OCI-LY3 (cell line): ENCODE measurements at regions not wholly inside any gene's neighbourhood (a gene's known extent, or its start where the extent isn't known, plus 50 kb on each side); places are given as distances from the start of the nearest gene placed in this dataset.

Source experiments
- H2AFZ ChIP-seq: fragments of 200-600, 300-600 bp; shearing (Covaris generic); 2 replicates; pipeline ENCODE4 v1.6.0; 2014; ENCODE audit warnings: antibody characterized with exemption, low read depth, low read length
- H3K27ac ChIP-seq: fragments of 200-600, 300-600 bp; sonication (generic); 2 replicates; pipeline ENCODE4 v1.5.1; 2014; ENCODE audit warnings: mild to moderate bottlenecking, low read length, moderate library complexity, mixed read lengths
- H3K27me3 ChIP-seq: fragments of 200-600, 300-600 bp; sonication (generic); 2 replicates; pipeline ENCODE4 v1.6.1; 2014; ENCODE audit warnings: low read depth, low read length, mixed read lengths
- H3K36me3 ChIP-seq: fragments of 200-600, 300-600 bp; sonication (generic); replicated peaks from 2 replicates; pipeline ENCODE3; 2014; ENCODE audit warnings: low read depth, low read length, mixed read lengths
- H3K4me1 ChIP-seq: fragments of 300-600, 200-600 bp; sonication (generic); 2 replicates; pipeline ENCODE4 v1.6.1; 2014; ENCODE audit warnings: low read length, mixed read lengths
- H3K4me2 ChIP-seq: fragments of 200-600, 300-600 bp; sonication (generic); 2 replicates; pipeline ENCODE4 v1.6.1; 2014; ENCODE audit warnings: low read length, mixed read lengths
- H3K4me3 ChIP-seq: fragments of 300-600, 200-600 bp; sonication (generic); 2 replicates; pipeline ENCODE4 v1.5.1; 2014; ENCODE audit warnings: antibody characterized with exemption, mild to moderate bottlenecking, low read length, moderate library complexity
- H3K79me2 ChIP-seq: fragments of 300-600, 200-600 bp; shearing (Covaris generic); 2 replicates; pipeline ENCODE4 v1.6.1; 2014; ENCODE audit warnings: mild to moderate bottlenecking, low read length, mixed read lengths
- H3K9ac ChIP-seq: fragments of 300-600, 200-600 bp; shearing (Covaris generic); 2 replicates; pipeline ENCODE4 v1.6.0; 2014; ENCODE audit warnings: mild to moderate bottlenecking, low read length, moderate library complexity
- H3K9me3 ChIP-seq: fragments of 200-600, 300-600 bp; shearing (Covaris generic); 2 replicates; pipeline ENCODE4 v1.6.1; 2014; ENCODE audit warnings: low read length, mixed read lengths; ENCODE audit not compliant: insufficient read depth
- H4K20me1 ChIP-seq: fragments of 200-600, 300-600 bp; sonication (generic); 2 replicates; pipeline ENCODE4 v1.6.1; 2016; ENCODE audit warnings: low read length, mixed read lengths; ENCODE audit not compliant: insufficient read depth
- CTCF ChIP-seq: fragments of 200-600, 300-600 bp; sonication (generic); IDR thresholded peaks from 2 replicates; pipeline ENCODE4 v1.5.1; 2014; ENCODE audit warnings: antibody characterized with exemption, low read length, low read depth
- EZH2phosphoT487 ChIP-seq: fragments of 200-600 bp; shearing (Covaris generic); IDR thresholded peaks from 2 replicates; pipeline ENCODE4 v1.6.1; 2018; ENCODE audit warnings: antibody characterized with exemption, mixed run types, low read depth

- Histone ChIP-seq H4K20me1 (no peaks in the 10 kb centered on the region), H3K36me3 (no peaks in the 10 kb centered on the region), H3K4me3 (no peak overlapping the region), H3K4me1 (no peaks in the 10 kb centered on the region), H2AFZ (no peak overlapping the region), H3K27ac (no peak overlapping the region), H3K9me3 (no peaks in the 10 kb centered on the region), H3K27me3 (no peaks in the 10 kb centered on the region), H3K4me2 (no peak overlapping the region), H3K9ac (no peak overlapping the region), H3K79me2 (no peaks in the 10 kb centered on the region)
- no peak for TF ChIP-seq EZH2phosphoT487
- TF ChIP-seq CTCF, result no peak
Observed at GRCh38 chr7:31261341-31261740, 79.2 kb downstream of the NEUROD6 start.

- Histone ChIP-seq H3K79me2 (no peaks in the 10 kb centered on the region), H3K9me3 (no peaks in the 10 kb centered on the region), H3K4me1 (no peaks in the 10 kb centered on the region), H3K27me3 (no peaks in the 10 kb centered on the region), H2AFZ (no peak overlapping the region), H3K9ac (no peak overlapping the region), H4K20me1 (no peaks in the 10 kb centered on the region), H3K36me3 (no peaks in the 10 kb centered on the region), H3K4me3 (no peak overlapping the region), H3K4me2 (no peak overlapping the region), H3K27ac (no peak overlapping the region)
- TF ChIP-seq EZH2phosphoT487 (no peak), CTCF (no peak)
Observed at GRCh38 chr7:31260851-31261250, 79.7 kb downstream of the NEUROD6 start.

- Histone ChIP-seq H3K4me3 (no peak overlapping the region), H4K20me1 (no peaks in the 10 kb centered on the region), H3K4me1 (no peaks in the 10 kb centered on the region), H3K36me3 (no peaks in the 10 kb centered on the region), H3K4me2 (no peak overlapping the region), H3K27me3 (no peaks in the 10 kb centered on the region), H2AFZ (no peak overlapping the region), H3K9ac (no peak overlapping the region), H3K27ac (no peak overlapping the region), H3K9me3 (no peaks in the 10 kb centered on the region), H3K79me2 (no peaks in the 10 kb centered on the region)
- TF ChIP-seq CTCF, result no peak
- TF ChIP-seq EZH2phosphoT487, result no peak
Observed at GRCh38 chr7:31258391-31258790, 82.1 kb downstream of the NEUROD6 start.

GRCh38 chr7:31256506-31256905 lies 84.0 kb downstream of the NEUROD6 start:
- H3K9me3 ChIP-seq, result no peaks in the 10 kb centered on the region
- no peak overlapping the region for H3K9ac ChIP-seq
- TF ChIP-seq EZH2phosphoT487 (no peak), CTCF (no peak)
- H3K27ac ChIP-seq, result no peak overlapping the region
- no peak overlapping the region for H2AFZ ChIP-seq
- no peak overlapping the region for H3K4me2 ChIP-seq
- no peak overlapping the region for H3K4me3 ChIP-seq
- H3K27me3 ChIP-seq, result no peaks in the 10 kb centered on the region
- no peaks in the 10 kb centered on the region for H3K79me2 ChIP-seq
- H3K36me3 ChIP-seq, result no peaks in the 10 kb centered on the region
- no peaks in the 10 kb centered on the region for H3K4me1 ChIP-seq
- no peaks in the 10 kb centered on the region for H4K20me1 ChIP-seq
